ENCODE measurements at regions not wholly inside any gene's neighbourhood (a gene's known extent, or its start where the extent isn't known, plus 50 kb on each side); places are given as distances from the start of the nearest gene placed in this dataset.

DNA sequence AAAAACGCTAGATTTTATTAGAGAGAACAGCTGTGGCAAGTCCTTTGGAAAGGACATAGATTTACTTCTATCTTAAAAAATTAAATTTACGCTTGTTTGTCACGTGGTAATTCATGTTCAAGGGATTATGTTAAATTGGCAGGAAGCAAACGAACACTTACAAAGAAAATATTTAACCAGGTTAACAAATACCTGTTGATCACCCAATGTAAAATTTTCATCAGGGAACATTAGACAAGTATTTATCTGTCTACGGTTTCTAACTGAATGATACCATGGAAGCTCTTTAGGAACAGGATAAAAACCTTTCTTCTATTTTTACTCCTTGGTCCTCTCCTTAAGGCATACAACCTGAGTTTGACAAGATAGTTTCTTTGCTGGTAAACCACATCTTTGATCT lies 122.2 kb downstream of the NOC3L start:
- Histone ChIP-seq H3K27me3 (ENCODE audit: control insufficient read depth in 1 of 2, insufficient read depth in 2 of 2, low read length in 2 of 2) (no peaks in the 10 kb centered on the region), H3K4me3 (replicated peaks in 1 of 3; ENCODE audit: insufficient read depth in 1 of 3, low read depth in 2 of 3, low read length in 3 of 3) (no peak overlapping the region), H3K9me3 (ENCODE audit: low read length) (no peaks in the 10 kb centered on the region), H3K27ac (ENCODE audit: extremely low read length, insufficient read depth, low read length) (no peak overlapping the region), H3K36me3 (replicated peaks in 1 of 2; ENCODE audit: control insufficient read depth in 1 of 2, insufficient read depth in 2 of 2, low read length in 2 of 2) (no peaks in the 10 kb centered on the region), H2AFZ (ENCODE audit: low read length) (no peak overlapping the region), H3K79me2 (ENCODE audit: insufficient read depth, low read length) (no peaks in the 10 kb centered on the region), H3K4me1 (ENCODE audit: insufficient read depth, low read length) (no peaks in the 10 kb centered on the region), H3K9ac (ENCODE audit: insufficient read depth, low read depth, low read length) (no peak overlapping the region), H4K20me1 (ENCODE audit: insufficient read depth, low read length) (no peaks in the 10 kb centered on the region), H3K4me2 (ENCODE audit: low read depth, low read length) (no peak overlapping the region)
- DNase-seq (ENCODE audit: low spot score) (no peak), ATAC-seq (no peak), FAIRE-seq (no peak)
- BruUV-seq (replicated peaks), result no TSS peak
- TF ChIP-seq ZIK1 (CRISPR knock-in tag; IDR thresholded peaks at IDR 0.05; ENCODE audit: borderline replicate concordance, low read depth) (no peak), SIN3A (IDR thresholded peaks at IDR 0.05; ENCODE audit: borderline replicate concordance, low read depth, low read length) (no peak), ETV5 (CRISPR knock-in tag; IDR thresholded peaks at IDR 0.05; ENCODE audit: borderline replicate concordance) (no peak), HNRNPL (IDR thresholded peaks at IDR 0.05; ENCODE audit: low read depth, low read length) (no peak), AHR (CRISPR knock-in tag; IDR thresholded peaks at IDR 0.05) (no peak), ONECUT2 (CRISPR knock-in tag; IDR thresholded peaks at IDR 0.05) (no peak), SATB2 (CRISPR knock-in tag; IDR thresholded peaks at IDR 0.05) (no peak), ZNF3 (CRISPR knock-in tag; IDR thresholded peaks at IDR 0.05) (no peak), REXO4 (CRISPR knock-in tag; IDR thresholded peaks at IDR 0.05; ENCODE audit: borderline replicate concordance) (no peak), MED13 (CRISPR knock-in tag; IDR thresholded peaks at IDR 0.05) (no peak), HNF4A (CRISPR knock-in tag; IDR thresholded peaks at IDR 0.05) (no peak), ZNF136 (CRISPR knock-in tag; IDR thresholded peaks at IDR 0.05; ENCODE audit: low read depth) (no peak)
- TF ChIP-seq, protein P1, sequence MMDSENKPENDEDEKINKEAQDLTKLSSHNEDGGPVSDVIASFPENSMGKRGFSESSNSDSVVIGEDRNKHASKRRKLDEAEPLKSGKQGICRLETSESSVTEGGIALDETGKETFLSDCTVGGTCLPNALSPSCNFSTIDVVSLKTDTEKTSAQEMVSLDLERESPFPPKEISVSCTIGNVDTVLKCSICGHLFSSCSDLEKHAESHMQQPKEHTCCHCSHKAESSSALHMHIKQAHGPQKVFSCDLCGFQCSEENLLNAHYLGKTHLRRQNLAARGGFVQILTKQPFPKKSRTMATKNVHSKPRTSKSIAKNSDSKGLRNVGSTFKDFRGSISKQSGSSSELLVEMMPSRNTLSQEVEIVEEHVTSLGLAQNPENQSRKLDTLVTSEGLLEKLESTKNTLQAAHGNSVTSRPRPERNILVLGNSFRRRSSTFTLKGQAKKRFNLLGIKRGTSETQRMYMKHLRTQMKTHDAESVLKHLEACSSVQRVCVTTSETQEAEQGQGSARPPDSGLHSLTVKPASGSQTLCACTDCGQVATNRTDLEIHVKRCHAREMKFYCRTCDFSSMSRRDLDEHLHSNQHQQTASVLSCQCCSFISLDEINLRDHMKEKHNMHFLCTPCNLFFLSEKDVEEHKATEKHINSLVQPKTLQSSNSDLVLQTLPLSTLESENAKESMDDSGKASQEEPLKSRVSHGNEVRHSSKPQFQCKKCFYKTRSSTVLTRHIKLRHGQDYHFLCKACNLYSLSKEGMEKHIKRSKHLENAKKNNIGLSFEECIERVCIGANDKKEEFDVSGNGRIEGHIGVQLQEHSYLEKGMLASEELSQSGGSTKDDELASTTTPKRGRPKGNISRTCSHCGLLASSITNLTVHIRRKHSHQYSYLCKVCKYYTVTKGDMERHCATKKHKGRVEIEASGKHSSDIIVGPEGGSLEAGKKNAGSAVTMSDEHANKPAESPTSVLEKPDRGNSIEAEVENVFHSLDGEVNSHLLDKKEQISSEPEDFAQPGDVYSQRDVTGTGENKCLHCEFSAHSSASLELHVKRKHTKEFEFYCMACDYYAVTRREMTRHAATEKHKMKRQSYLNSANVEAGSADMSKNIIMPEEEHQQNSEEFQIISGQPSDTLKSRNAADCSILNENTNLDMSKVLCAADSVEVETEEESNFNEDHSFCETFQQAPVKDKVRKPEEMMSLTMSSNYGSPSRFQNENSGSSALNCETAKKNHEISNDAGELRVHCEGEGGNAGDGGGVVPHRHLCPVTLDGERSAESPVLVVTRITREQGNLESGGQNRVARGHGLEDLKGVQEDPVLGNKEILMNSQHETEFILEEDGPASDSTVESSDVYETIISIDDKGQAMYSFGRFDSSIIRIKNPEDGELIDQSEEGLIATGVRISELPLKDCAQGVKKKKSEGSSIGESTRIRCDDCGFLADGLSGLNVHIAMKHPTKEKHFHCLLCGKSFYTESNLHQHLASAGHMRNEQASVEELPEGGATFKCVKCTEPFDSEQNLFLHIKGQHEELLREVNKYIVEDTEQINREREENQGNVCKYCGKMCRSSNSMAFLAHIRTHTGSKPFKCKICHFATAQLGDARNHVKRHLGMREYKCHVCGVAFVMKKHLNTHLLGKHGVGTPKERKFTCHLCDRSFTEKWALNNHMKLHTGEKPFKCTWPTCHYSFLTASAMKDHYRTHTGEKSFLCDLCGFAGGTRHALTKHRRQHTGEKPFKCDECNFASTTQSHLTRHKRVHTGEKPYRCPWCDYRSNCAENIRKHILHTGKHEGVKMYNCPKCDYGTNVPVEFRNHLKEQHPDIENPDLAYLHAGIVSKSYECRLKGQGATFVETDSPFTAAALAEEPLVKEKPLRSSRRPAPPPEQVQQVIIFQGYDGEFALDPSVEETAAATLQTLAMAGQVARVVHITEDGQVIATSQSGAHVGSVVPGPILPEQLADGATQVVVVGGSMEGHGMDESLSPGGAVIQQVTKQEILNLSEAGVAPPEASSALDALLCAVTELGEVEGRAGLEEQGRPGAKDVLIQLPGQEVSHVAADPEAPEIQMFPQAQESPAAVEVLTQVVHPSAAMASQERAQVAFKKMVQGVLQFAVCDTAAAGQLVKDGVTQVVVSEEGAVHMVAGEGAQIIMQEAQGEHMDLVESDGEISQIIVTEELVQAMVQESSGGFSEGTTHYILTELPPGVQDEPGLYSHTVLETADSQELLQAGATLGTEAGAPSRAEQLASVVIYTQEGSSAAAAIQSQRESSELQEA (CRISPR knock-in tag; IDR thresholded peaks at IDR 0.05; ENCODE audit: not compliant biosample characterization), result no peak
- TF ChIP-seq, protein P2, sequence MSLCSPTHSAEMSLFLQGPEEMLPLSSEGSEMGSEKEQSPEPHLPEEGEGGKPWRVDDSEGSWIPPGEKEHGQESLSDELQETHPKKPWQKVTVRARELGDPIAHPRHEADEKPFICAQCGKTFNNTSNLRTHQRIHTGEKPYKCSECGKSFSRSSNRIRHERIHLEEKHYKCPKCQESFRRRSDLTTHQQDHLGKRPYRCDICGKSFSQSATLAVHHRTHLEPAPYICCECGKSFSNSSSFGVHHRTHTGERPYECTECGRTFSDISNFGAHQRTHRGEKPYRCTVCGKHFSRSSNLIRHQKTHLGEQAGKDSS (CRISPR knock-in tag; IDR thresholded peaks at IDR 0.05; ENCODE audit: borderline replicate concordance, low read depth), result no peak
- TF ChIP-seq, protein P3, sequence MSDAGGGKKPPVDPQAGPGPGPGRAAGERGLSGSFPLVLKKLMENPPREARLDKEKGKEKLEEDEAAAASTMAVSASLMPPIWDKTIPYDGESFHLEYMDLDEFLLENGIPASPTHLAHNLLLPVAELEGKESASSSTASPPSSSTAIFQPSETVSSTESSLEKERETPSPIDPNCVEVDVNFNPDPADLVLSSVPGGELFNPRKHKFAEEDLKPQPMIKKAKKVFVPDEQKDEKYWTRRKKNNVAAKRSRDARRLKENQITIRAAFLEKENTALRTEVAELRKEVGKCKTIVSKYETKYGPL (CRISPR knock-in tag; IDR thresholded peaks at IDR 0.05), result no peak
- intact Hi-C loops (cut with micrococcal nuclease; ENCODE audit: unreplicated experiment) (no loop called here), in situ Hi-C loops (cut with HindIII; ENCODE audit: extremely low pct_ligation_motif_present, low pct_unique_long_range_greater_than_20kb) (no loop called here)
- CTCF ChIA-PET (ENCODE audit: low intra/inter-chr PET ratio, low total read pairs), result no interaction called here
- POLR2A ChIA-PET, result no interaction called here
- 38% methylated on average over 5 of the region's 5 CpGs for WGBS (ENCODE audit: low lambda C conversion rate)
